ENCODE measurements at regions not wholly inside any gene's neighbourhood (a gene's known extent, or its start where the extent isn't known, plus 50 kb on each side); places are given as distances from the start of the nearest gene placed in this dataset.
A peak's percentile ranks its signal among the peaks of the same experiment; 100 is the strongest.
"Not testable (repeated sequence)": the region's sequence is repeated elsewhere in the genome, so short reads cannot be mapped to it uniquely, and the experiment has no call there.

DNA sequence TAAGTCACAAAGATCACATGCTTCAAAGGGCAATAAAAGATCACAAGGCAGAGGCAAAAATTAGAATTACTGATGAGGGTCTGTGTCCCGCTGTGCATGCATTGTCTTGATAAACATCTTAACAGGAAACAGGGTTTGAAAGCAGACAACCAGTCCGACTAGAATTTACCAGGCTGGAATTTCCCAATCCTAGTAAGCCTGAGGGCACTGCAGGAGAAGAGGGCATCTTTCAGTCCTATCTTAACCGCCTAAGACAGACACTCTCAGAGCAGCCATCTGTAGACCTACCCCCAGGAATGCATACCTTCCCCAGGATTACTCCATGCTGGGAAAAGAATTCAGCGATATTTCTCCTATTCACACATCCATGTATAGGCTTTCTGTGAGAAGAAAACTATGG, 465.8 kb upstream of the TMEFF2 start:
- H3K36me3 ChIP-seq (ENCODE audit: control insufficient read depth in 2 of 4, insufficient read depth in 4 of 4, low read length in 3 of 4); H3K4me1 ChIP-seq (replicated peaks in 1 of 4; ENCODE audit: control insufficient read depth in 3 of 4, insufficient read depth in 4 of 4, low read length in 3 of 4); H3K9me3 ChIP-seq (ENCODE audit: insufficient read depth in 2 of 2, low read depth in 1 of 2, low read length in 1 of 2); H3K4me2 ChIP-seq (ENCODE audit: insufficient read depth in 1 of 2, low read depth in 2 of 2, low read length in 2 of 2); H3K4ac ChIP-seq (replicated peaks; ENCODE audit: insufficient read length, low read depth, low read length); CTCF ChIA-PET (ENCODE audit: partially characterized antibody); H2BK20ac ChIP-seq (ENCODE audit: low read length); H2AFZ ChIP-seq (ENCODE audit: low read length); H3K56ac ChIP-seq (replicated peaks; ENCODE audit: insufficient read length, low read depth, low read length); H3K4me3 ChIP-seq (ENCODE audit: extremely low read depth in 1 of 4, insufficient read depth in 2 of 4, low read depth in 3 of 4, low read length in 4 of 4); H3K23me2 ChIP-seq (ENCODE audit: low read depth, low read length); H3K23ac ChIP-seq (ENCODE audit: insufficient read length); H4K5ac ChIP-seq (ENCODE audit: insufficient read length, low read depth, low read length); H2AK5ac ChIP-seq (ENCODE audit: low read depth, low read length); FAIRE-seq; H3K14ac ChIP-seq (ENCODE audit: insufficient read length); H3K9ac ChIP-seq (replicated peaks in 1 of 4; ENCODE audit: extremely low read depth in 1 of 4, low read depth in 3 of 4, low read length in 3 of 4); H3K27ac ChIP-seq (ENCODE audit: low read depth, low read length); H3K18ac ChIP-seq (ENCODE audit: extremely low read depth, low read length); DNase-seq (ENCODE audit: low read depth in 1 of 2, low spot score in 2 of 2); H3K27me3 ChIP-seq (replicated peaks in 1 of 4; ENCODE audit: control insufficient read depth in 3 of 4, extremely low read depth in 1 of 4, insufficient read depth in 3 of 4, low read length in 3 of 4); H2BK15ac ChIP-seq (ENCODE audit: low read length); H3K79me2 ChIP-seq (ENCODE audit: control insufficient read depth in 1 of 2, insufficient read depth in 2 of 2, low read length in 2 of 2); H2BK12ac ChIP-seq (ENCODE audit: low read depth, low read length); POLR2A ChIA-PET (ENCODE audit: partially characterized antibody); H4K91ac ChIP-seq (replicated peaks; ENCODE audit: insufficient read length, low read length); H2BK120ac ChIP-seq (replicated peaks; ENCODE audit: low read depth, low read length); H4K20me1 ChIP-seq (replicated peaks in 1 of 2; ENCODE audit: control insufficient read depth in 1 of 2, insufficient read depth in 2 of 2, low read length in 2 of 2); H3K79me1 ChIP-seq (ENCODE audit: low read depth, low read length); H4K8ac ChIP-seq (ENCODE audit: extremely low read depth, insufficient read depth, low read length); H2BK5ac ChIP-seq (ENCODE audit: low read depth, low read length): not testable (repeated sequence)
- TF ChIP-seq EP300 (IDR thresholded peaks at IDR 0.05; ENCODE audit: borderline replicate concordance in 1 of 2, low read depth in 2 of 2, low read length in 2 of 2) (peak in 1 of 2 experiments; percentile 68; a peak in 1 of 3 replicates), TEAD4 (IDR thresholded peaks at IDR 0.05; ENCODE audit: low read depth, low read length) (peak; percentile 64; the same call in 1 of the 2 replicates)
- 88% methylated on average over 4 of the region's 4 CpGs; no CpG with 5 or more reads in 1 of the 2 experiments for WGBS, 2 experiments (ENCODE audit: extremely low coverage in 1 of 2, insufficient coverage in 1 of 2, insufficient read length in 1 of 2, insufficient replicate concordance in 2 of 2, low coverage in 1 of 2, low lambda C conversion rate in 2 of 2, missing lambda C conversion rate in 1 of 2)
